ENCODE measurements at regions not wholly inside any gene's neighbourhood (a gene's known extent, or its start where the extent isn't known, plus 50 kb on each side); places are given as distances from the start of the nearest gene placed in this dataset.
"Not testable (repeated sequence)": the region's sequence is repeated elsewhere in the genome, so short reads cannot be mapped to it uniquely, and the experiment has no call there.

- peaks cover 8% of the 10 kb centered on the region for H3K36me3 ChIP-seq (ENCODE audit: insufficient read depth, insufficient read length, low read length)
- DNase-seq (ENCODE audit: low read depth, low spot score): peak; percentile 76
- H3K4me3 ChIP-seq (ENCODE audit: insufficient read length, low read depth): peak overlapping the region; percentile 3
- peaks cover 5% of the 10 kb centered on the region for H3K4me1 ChIP-seq (ENCODE audit: insufficient read depth, insufficient read length)
- H3K9me3 ChIP-seq (ENCODE audit: insufficient read depth, low read length): no peaks in the 10 kb centered on the region
- H3K27me3 ChIP-seq (ENCODE audit: insufficient read depth, insufficient read length): no peaks in the 10 kb centered on the region
- TF ChIP-seq YY1 (IDR thresholded peaks at IDR 0.05; ENCODE audit: insufficient read depth, insufficient read length) (no peak), SUZ12 (IDR thresholded peaks at IDR 0.05; ENCODE audit: extremely low read depth, insufficient read depth, insufficient read length) (no peak), ZNF274 (IDR thresholded peaks at IDR 0.05; ENCODE audit: low read depth, low read length) (no peak)
- peak overlapping the region; percentile 39 for H3K9ac ChIP-seq (ENCODE audit: insufficient read length, low read depth)
These were observed 259.4 kb upstream of the GULP1 start for GRCh38 chr2:188032306-188032705.

GRCh38 chr2:188032786-188033185 lies 258.9 kb upstream of the GULP1 start:
- TF ChIP-seq ZNF274 (IDR thresholded peaks at IDR 0.05; ENCODE audit: low read depth, low read length): no peak
- H3K9me3 ChIP-seq (ENCODE audit: insufficient read depth, low read length): no peaks in the 10 kb centered on the region
- H3K4me3 ChIP-seq (ENCODE audit: insufficient read length, low read depth): peak overlapping the region; percentile 3
- H3K36me3 ChIP-seq (ENCODE audit: insufficient read depth, insufficient read length, low read length): peaks cover 12% of the 10 kb centered on the region
- no peak for DNase-seq (ENCODE audit: low read depth, low spot score)
- peak overlapping the region; percentile 39 for H3K9ac ChIP-seq (ENCODE audit: insufficient read length, low read depth)
- no peaks in the 10 kb centered on the region for H3K27me3 ChIP-seq (ENCODE audit: insufficient read depth, insufficient read length)
- peaks cover 5% of the 10 kb centered on the region for H3K4me1 ChIP-seq (ENCODE audit: insufficient read depth, insufficient read length)

GRCh38 chr2:188033240-188033639 lies 258.4 kb upstream of the GULP1 start:
- H3K9ac ChIP-seq (ENCODE audit: insufficient read length, low read depth): peak overlapping the region; percentile 46
- peak; percentile 74 for DNase-seq (ENCODE audit: low read depth, low spot score)
- peak overlapping the region; percentile 1 for H3K4me3 ChIP-seq (ENCODE audit: insufficient read length, low read depth)
- not testable (repeated sequence) for H3K27me3 ChIP-seq (ENCODE audit: insufficient read depth, insufficient read length); H3K9me3 ChIP-seq (ENCODE audit: insufficient read depth, low read length); H3K4me1 ChIP-seq (ENCODE audit: insufficient read depth, insufficient read length)
- peaks cover 13% of the 10 kb centered on the region for H3K36me3 ChIP-seq (ENCODE audit: insufficient read depth, insufficient read length, low read length)

GRCh38 chr2:188034102-188034501 lies 257.6 kb upstream of the GULP1 start:
- H3K9ac ChIP-seq (ENCODE audit: insufficient read length, low read depth): peak overlapping the region; percentile 77
- H3K4me3 ChIP-seq (ENCODE audit: insufficient read length, low read depth): peak overlapping the region; percentile 50
- H3K27me3 ChIP-seq (ENCODE audit: insufficient read depth, insufficient read length); H3K4me1 ChIP-seq (ENCODE audit: insufficient read depth, insufficient read length); H3K9me3 ChIP-seq (ENCODE audit: insufficient read depth, low read length); DNase-seq (ENCODE audit: low read depth, low spot score): not testable (repeated sequence)
- H3K36me3 ChIP-seq (ENCODE audit: insufficient read depth, insufficient read length, low read length): peaks cover 18% of the 10 kb centered on the region

- H3K27me3 ChIP-seq (ENCODE audit: insufficient read depth, insufficient read length); DNase-seq (ENCODE audit: low read depth, low spot score); H3K9me3 ChIP-seq (ENCODE audit: insufficient read depth, low read length); H3K9ac ChIP-seq (ENCODE audit: insufficient read length, low read depth); H3K4me1 ChIP-seq (ENCODE audit: insufficient read depth, insufficient read length): not testable (repeated sequence)
- Histone ChIP-seq H3K36me3 (ENCODE audit: insufficient read depth, insufficient read length, low read length) (peaks cover 23% of the 10 kb centered on the region), H3K4me3 (ENCODE audit: insufficient read length, low read depth) (peak overlapping the region; percentile 11)
These were observed 256.3 kb upstream of the GULP1 start for GRCh38 chr2:188035377-188035776.

- H3K27me3 ChIP-seq (ENCODE audit: insufficient read depth, insufficient read length); H3K4me3 ChIP-seq (ENCODE audit: insufficient read length, low read depth); H3K9ac ChIP-seq (ENCODE audit: insufficient read length, low read depth); H3K9me3 ChIP-seq (ENCODE audit: insufficient read depth, low read length); H3K4me1 ChIP-seq (ENCODE audit: insufficient read depth, insufficient read length); DNase-seq (ENCODE audit: low read depth, low spot score): not testable (repeated sequence)
- peaks cover 27% of the 10 kb centered on the region for H3K36me3 ChIP-seq (ENCODE audit: insufficient read depth, insufficient read length, low read length)
These were observed 254.9 kb upstream of the GULP1 start for GRCh38 chr2:188036786-188037185.

GRCh38 chr2:188039307-188039706 lies 252.4 kb upstream of the GULP1 start:
- Histone ChIP-seq H3K4me1 (ENCODE audit: insufficient read depth, insufficient read length) (no peaks in the 10 kb centered on the region), H3K9me3 (ENCODE audit: insufficient read depth, low read length) (0 out of 2 replicates have a peak, but pooled peaks cover 4% of the 10 kb centered on the region), H3K4me3 (ENCODE audit: insufficient read length, low read depth) (no peak overlapping the region), H3K36me3 (ENCODE audit: insufficient read depth, insufficient read length, low read length) (peaks cover 27% of the 10 kb centered on the region), H3K27me3 (ENCODE audit: insufficient read depth, insufficient read length) (no peaks in the 10 kb centered on the region), H3K9ac (ENCODE audit: insufficient read length, low read depth) (no peak overlapping the region)
- TF ChIP-seq ZNF274 (IDR thresholded peaks at IDR 0.05; ENCODE audit: low read depth, low read length) (no peak), YY1 (IDR thresholded peaks at IDR 0.05; ENCODE audit: insufficient read depth, insufficient read length) (no peak), SUZ12 (IDR thresholded peaks at IDR 0.05; ENCODE audit: extremely low read depth, insufficient read depth, insufficient read length) (no peak)
- no peak for DNase-seq (ENCODE audit: low read depth, low spot score)

- Histone ChIP-seq H3K9ac (ENCODE audit: insufficient read length, low read depth) (no peak overlapping the region), H3K9me3 (ENCODE audit: insufficient read depth, low read length) (0 out of 2 replicates have a peak, but pooled peaks cover 4% of the 10 kb centered on the region)
- DNase-seq (ENCODE audit: low read depth, low spot score): no peak
These were observed 249.3 kb upstream of the GULP1 start for GRCh38 chr2:188042412-188042811.

More at GRCh38 chr2:188042412-188042811, 249.3 kb upstream of the GULP1 start:
- TF ChIP-seq YY1 (IDR thresholded peaks at IDR 0.05; ENCODE audit: insufficient read depth, insufficient read length): no peak
- no peak for TF ChIP-seq ZNF274 (IDR thresholded peaks at IDR 0.05; ENCODE audit: low read depth, low read length)
- TF ChIP-seq SUZ12 (IDR thresholded peaks at IDR 0.05; ENCODE audit: extremely low read depth, insufficient read depth, insufficient read length): no peak
- Histone ChIP-seq H3K36me3 (ENCODE audit: insufficient read depth, insufficient read length, low read length) (peaks cover 19% of the 10 kb centered on the region), H3K4me1 (ENCODE audit: insufficient read depth, insufficient read length) (no peaks in the 10 kb centered on the region), H3K27me3 (ENCODE audit: insufficient read depth, insufficient read length) (no peaks in the 10 kb centered on the region), H3K4me3 (ENCODE audit: insufficient read length, low read depth) (no peak overlapping the region)
